ENCODE measurements at regions not wholly inside any gene's neighbourhood (a gene's known extent, or its start where the extent isn't known, plus 50 kb on each side); places are given as distances from the start of the nearest gene placed in this dataset.

- H3K36me3 Mint-ChIP-seq (ENCODE audit: insufficient read depth in 1 of 3, low read depth in 3 of 3): no peaks in the 10 kb centered on the region
- no peak overlapping the region for H4K91ac ChIP-seq (ENCODE audit: insufficient read length, low read depth, low read length)
- no peaks in the 10 kb centered on the region for H3K79me1 ChIP-seq (ENCODE audit: insufficient read depth, low read depth, low read length, poor library complexity, severe bottlenecking)
- H3K9ac ChIP-seq (ENCODE audit: extremely low read depth, insufficient read length, low read length): no peak overlapping the region
- no peak overlapping the region for H3K4ac ChIP-seq (ENCODE audit: low read depth, low read length)
- no peaks in the 10 kb centered on the region for H3K27me3 Mint-ChIP-seq (ENCODE audit: low read depth)
- no peak overlapping the region for H3T11ph ChIP-seq (ENCODE audit: low read length)
- H2AFZ ChIP-seq (ENCODE audit: low read length): no peak overlapping the region
- no peak overlapping the region for H3K56ac ChIP-seq (ENCODE audit: insufficient read length, low read depth, low read length)
- no peak for TF ChIP-seq CTCF (conservative IDR thresholded peaks at IDR 0.05)
- WGBS (ENCODE audit: extremely low coverage, insufficient read length, low lambda C conversion rate): no CpG with 5 or more reads among the region's 2 CpGs
- no peaks in the 10 kb centered on the region; a peak in 1 of 5 replicates for H3K9me3 Mint-ChIP-seq
- no peak overlapping the region for H3K23ac ChIP-seq (ENCODE audit: insufficient read length, low read depth, low read length)
- no peaks in the 10 kb centered on the region for H3K4me1 ChIP-seq (ENCODE audit: insufficient read depth, low read length)
- no peaks in the 10 kb centered on the region for H4K20me1 ChIP-seq (ENCODE audit: control insufficient read depth, insufficient read depth, insufficient read length)
- no peak overlapping the region for H4K5ac ChIP-seq (ENCODE audit: insufficient read length, low read depth, low read length)
- no peak overlapping the region for H3K27ac ChIP-seq (ENCODE audit: insufficient read length, low read depth, low read length)
- H3K18ac ChIP-seq (ENCODE audit: insufficient read length, low read depth, low read length): no peak overlapping the region
- H2BK5ac ChIP-seq (ENCODE audit: insufficient read length, low read length): no peak overlapping the region
- H2AK5ac ChIP-seq (ENCODE audit: insufficient read length, low read length): no peak overlapping the region
- no peaks in the 10 kb centered on the region for H3K23me2 ChIP-seq (ENCODE audit: insufficient read length, low read depth, low read length, poor library complexity, severe bottlenecking)
- H3K27me3 ChIP-seq (ENCODE audit: insufficient read depth, low read length): no peaks in the 10 kb centered on the region
- H2BK15ac ChIP-seq (ENCODE audit: low read depth, low read length): no peak overlapping the region
- H3K4me2 ChIP-seq (ENCODE audit: insufficient read depth, insufficient read length, low read length): no peak overlapping the region
- DNase-seq: no peak
- no peak overlapping the region for H2BK20ac ChIP-seq (ENCODE audit: low read depth, low read length, poor library complexity, severe bottlenecking)
- no peak overlapping the region for H3K27ac Mint-ChIP-seq
- 0 out of 4 replicates have a peak, but pooled peaks cover 0 to 2% of the 10 kb centered on the region in 2 experiments for H3K4me1 Mint-ChIP-seq
- no peaks in the 10 kb centered on the region for H3K9me3 ChIP-seq (ENCODE audit: control insufficient read depth, low read depth, low read length)
- H2BK12ac ChIP-seq (ENCODE audit: insufficient read length, low read depth, low read length): no peak overlapping the region
- no peak overlapping the region for H2BK120ac ChIP-seq (ENCODE audit: low read depth, low read length, poor library complexity, severe bottlenecking)
- no peaks in the 10 kb centered on the region for H3K79me2 ChIP-seq (ENCODE audit: insufficient read depth, low read length)
- no peak overlapping the region for H3K14ac ChIP-seq (ENCODE audit: insufficient read depth, low read length)
- H4K8ac ChIP-seq (replicated peaks; ENCODE audit: insufficient read length, low read depth, low read length): no peak overlapping the region
- no peak overlapping the region for H3K4me3 Mint-ChIP-seq
These were observed 337.1 kb downstream of the HHIPL2 start for GRCh38 chr1:222210776-222211175.
